PC-9 (cell line): ENCODE measurements at regions not wholly inside any gene's neighbourhood (a gene's known extent, or its start where the extent isn't known, plus 50 kb on each side); places are given as distances from the start of the nearest gene placed in this dataset.

ENCODE experiments used
- BruUV-seq: library from RNA; stranded (reverse); fragments of 400-500 nt; replicated peaks from 2 replicates; lab custom pipeline; 2021; lab: Mats Ljungman, UMichigan
- CTCF ChIA-PET: fragments of 300-600 bp; sonication (Branson Sonifier 250); formaldehyde crosslinking; loops from one replicate; lab custom pipeline; 2022; ENCODE audit warnings: antibody characterized with exemption; lab: Charles Lee
- POLR2A ChIA-PET: fragments of 300-600 bp; sonication (Branson Sonifier 250); formaldehyde crosslinking; loops from one replicate; lab custom pipeline; 2022; ENCODE audit warnings: antibody characterized with exemption; ENCODE audit not compliant: unreplicated experiment; lab: Charles Lee
- DNase-seq, 2 experiments: peaks; one replicate each; pipeline versions ENCODE4 v3.0.0 to v3.0.0-alpha.2; 2015 to 2022; ENCODE audit warnings: mixed read lengths in 1 of 2
- H2AFZ ChIP-seq: fragments of 200-600 bp; sonication (generic); 2 replicates; pipeline ENCODE4 v1.8.1; 2017; ENCODE audit warnings: antibody characterized with exemption
- H3F3A ChIP-seq: fragments of 200-600 bp; sonication (generic); 2 replicates; pipeline ENCODE4 v1.8.1; 2017; ENCODE audit warnings: antibody characterized with exemption, mild to moderate bottlenecking, low read depth; ENCODE audit not compliant: insufficient read depth
- H3K27ac ChIP-seq: fragments of 200-600 bp; sonication (generic); 2 replicates; pipeline ENCODE4 v1.6.1; 2016; ENCODE audit warnings: mixed run types
- H3K27me3 ChIP-seq: fragments of 200-600 bp; sonication (generic); 2 replicates; pipeline ENCODE4 v1.6.1; 2016; ENCODE audit warnings: low read depth, mixed run types; ENCODE audit not compliant: insufficient read depth
- H3K36me3 ChIP-seq: fragments of 200-600 bp; sonication (generic); 2 replicates; pipeline ENCODE4 v1.6.1; 2016; ENCODE audit warnings: low read depth, mixed run types
- H3K4me1 ChIP-seq: fragments of 200-600 bp; sonication (generic); replicated peaks from 2 replicates; pipeline ENCODE4 v1.6.1; 2016; ENCODE audit warnings: mixed run types; ENCODE audit not compliant: insufficient read depth
- H3K4me2 ChIP-seq: fragments of 200-600 bp; sonication (generic); 2 replicates; pipeline ENCODE4 v1.6.1; 2017; ENCODE audit warnings: mixed run types
- H3K4me3 ChIP-seq: fragments of 200-600 bp; sonication (generic); 2 replicates; pipeline ENCODE4 v1.6.1; 2016; ENCODE audit warnings: mixed run types
- H3K79me2 ChIP-seq: fragments of 200-600 bp; sonication (generic); 2 replicates; pipeline ENCODE4 v1.6.1; 2017; ENCODE audit warnings: low read depth, mixed run types
- H3K9me2 ChIP-seq: fragments of 200-600 bp; sonication (generic); 2 replicates; pipeline ENCODE4 v1.8.1; 2017; ENCODE audit warnings: mild to moderate bottlenecking; ENCODE audit not compliant: insufficient read depth
- H3K9me3 ChIP-seq: fragments of 200-600 bp; sonication (generic); 2 replicates; pipeline ENCODE4 v1.8.1; 2016; ENCODE audit warnings: low read depth; ENCODE audit not compliant: insufficient read depth
- H4K20me1 ChIP-seq: fragments of 200-600 bp; sonication (generic); 2 replicates; pipeline ENCODE4 v1.8.1; 2017; ENCODE audit not compliant: insufficient read depth
- CTCF ChIP-seq: fragments of 200-600 bp; sonication (generic); conservative IDR thresholded peaks from 2 replicates; pipeline ENCODE4 v1.6.1; 2017; ENCODE audit warnings: mixed run types, antibody characterized with exemption, mild to moderate bottlenecking, moderate library complexity
- EZH2 ChIP-seq: fragments of 200-600 bp; sonication (generic); IDR thresholded peaks from 2 replicates; pipeline ENCODE4 v1.8.0; 2017; ENCODE audit warnings: antibody characterized with exemption, low read depth
- intact Hi-C: fragments of 100-400 bp; cut with micrococcal nuclease; formaldehyde crosslinking; loops from one replicate; pipeline ENCODE4 v1.10.0; 2022; ENCODE audit not compliant: unreplicated experiment

DNA sequence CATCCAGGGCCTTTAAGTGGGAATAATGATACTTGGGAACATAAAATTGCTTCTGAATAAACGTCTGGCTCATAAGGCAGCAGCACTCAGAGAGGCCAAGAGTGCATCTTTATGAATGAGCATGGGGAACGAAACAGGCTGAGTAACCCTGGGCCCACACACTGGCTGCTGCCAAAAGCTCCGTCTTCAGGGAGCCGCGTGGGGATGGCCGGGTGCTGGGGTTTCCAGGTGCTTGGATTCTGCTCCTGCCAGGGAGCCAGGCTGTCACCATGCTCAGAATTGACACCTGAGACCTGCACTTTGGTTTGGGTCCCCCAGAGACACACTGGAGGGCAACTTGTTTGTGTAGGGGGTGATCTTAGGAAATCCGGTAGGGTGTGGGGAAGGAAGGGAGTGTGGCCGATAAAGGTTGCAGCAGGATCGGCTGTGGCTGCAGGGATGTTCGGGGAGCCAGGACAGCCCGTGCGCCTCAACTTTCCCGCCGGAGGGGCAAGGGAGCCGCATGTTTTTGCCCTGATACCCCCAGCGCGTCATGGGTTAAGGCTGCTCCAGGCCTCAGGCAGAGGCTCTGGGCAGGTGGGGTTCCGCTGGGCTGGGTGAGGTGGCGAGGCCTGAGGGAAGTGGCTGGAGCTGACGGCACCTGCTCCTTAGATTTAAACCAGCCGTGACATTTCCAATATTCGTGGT is 101.8 kb downstream of the YTHDF1 start:
- Histone ChIP-seq H3K79me2 (no peaks in the 10 kb centered on the region), H3F3A (no peaks in the 10 kb centered on the region), H2AFZ (no peak overlapping the region), H3K27me3 (peaks cover 98% of the 10 kb centered on the region), H3K27ac (no peak overlapping the region), H3K4me2 (no peak overlapping the region), H3K4me3 (no peak overlapping the region), H3K9me3 (no peaks in the 10 kb centered on the region), H3K36me3 (no peaks in the 10 kb centered on the region), H4K20me1 (no peaks in the 10 kb centered on the region), H3K9me2 (no peaks in the 10 kb centered on the region), H3K4me1 (no peaks in the 10 kb centered on the region)
- no TSS peak for BruUV-seq
- intact Hi-C loops: no loop called here
- CTCF ChIA-PET: no interaction called here
- no peak for TF ChIP-seq EZH2
- no peak for TF ChIP-seq CTCF
- POLR2A ChIA-PET: no interaction called here
- no peak for DNase-seq

DNA sequence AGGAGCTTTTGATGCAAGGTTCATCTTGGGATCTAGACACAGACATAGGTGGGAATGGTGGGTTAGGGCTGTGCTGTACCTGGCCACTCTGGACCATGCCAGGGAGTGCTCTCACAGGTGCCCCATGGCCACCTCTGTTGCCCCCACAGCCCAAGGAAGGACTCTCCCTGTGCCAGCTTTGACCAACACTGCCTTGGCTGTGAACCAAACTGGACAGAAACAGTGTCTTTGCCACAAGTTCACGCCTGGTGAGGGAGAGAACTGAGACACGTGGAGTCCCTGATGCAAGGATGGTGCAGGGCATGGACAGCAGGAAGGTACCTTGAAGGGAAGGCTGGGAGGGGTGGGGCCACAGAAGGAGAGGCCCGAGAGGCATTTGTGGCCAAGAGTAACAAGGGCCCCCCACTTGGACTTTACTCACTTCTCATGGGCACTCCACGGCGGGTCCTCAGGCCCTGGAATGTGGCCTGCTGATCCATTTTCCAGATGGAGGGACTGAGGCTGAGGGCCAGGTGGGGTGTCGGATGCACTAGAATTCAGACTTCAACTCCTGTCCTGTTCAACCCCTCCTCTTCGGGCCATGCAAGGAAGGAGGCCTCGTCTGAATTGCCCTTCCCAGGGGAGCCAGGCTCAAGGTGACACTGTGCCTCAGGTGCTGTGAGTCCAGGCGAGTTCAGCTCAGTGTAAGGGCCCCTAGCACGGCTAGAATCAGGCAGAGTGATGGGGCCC is 103.3 kb downstream of the YTHDF1 start:
- Histone ChIP-seq H3K36me3 (no peaks in the 10 kb centered on the region), H3K9me3 (no peaks in the 10 kb centered on the region), H2AFZ (no peak overlapping the region), H3K9me2 (no peaks in the 10 kb centered on the region), H4K20me1 (no peaks in the 10 kb centered on the region), H3K4me3 (no peak overlapping the region), H3F3A (no peaks in the 10 kb centered on the region), H3K27ac (no peak overlapping the region), H3K79me2 (no peaks in the 10 kb centered on the region), H3K4me1 (no peaks in the 10 kb centered on the region), H3K27me3 (peaks cover 98% of the 10 kb centered on the region), H3K4me2 (no peak overlapping the region)
- ChIA-PET CTCF (no interaction called here), POLR2A (no interaction called here)
- intact Hi-C loops: no loop called here
- no TSS peak for BruUV-seq
- TF ChIP-seq EZH2 (no peak), CTCF (no peak)
- no peak for DNase-seq

GRCh38 chr20:63108247-63108646 is 101.5 kb upstream of the BHLHE23 start:
- BruUV-seq: no TSS peak
- Histone ChIP-seq H3K27me3 (peaks cover 88% of the 10 kb centered on the region), H3K4me3 (no peak overlapping the region), H2AFZ (no peak overlapping the region), H3K36me3 (no peaks in the 10 kb centered on the region), H4K20me1 (no peaks in the 10 kb centered on the region), H3K4me1 (no peaks in the 10 kb centered on the region), H3K79me2 (no peaks in the 10 kb centered on the region), H3F3A (no peaks in the 10 kb centered on the region), H3K9me2 (no peaks in the 10 kb centered on the region), H3K9me3 (no peaks in the 10 kb centered on the region), H3K27ac (no peak overlapping the region), H3K4me2 (no peak overlapping the region)
- no peak for DNase-seq
- no peak for TF ChIP-seq CTCF
- no peak for TF ChIP-seq EZH2
- intact Hi-C loops: no loop called here
- CTCF ChIA-PET: no interaction called here
- POLR2A ChIA-PET: no interaction called here
